PC-3 (cell line): ENCODE measurements at regions not wholly inside any gene's neighbourhood (a gene's known extent, or its start where the extent isn't known, plus 50 kb on each side); places are given as distances from the start of the nearest gene placed in this dataset.

Experiments
- CTCF ChIP-seq: fragments of 300-600 bp; sonication (generic); conservative IDR thresholded peaks from 2 replicates; pipeline ENCODE4 v1.5.1; 2017; ENCODE audit warnings: antibody characterized with exemption, low read depth, mild to moderate bottlenecking, low read length
- EZH2 ChIP-seq: fragments of 300-600 bp; sonication (generic); IDR thresholded peaks from one replicate; pipeline ENCODE4 v1.6.1; 2017; ENCODE audit warnings: antibody characterized with exemption, mild to moderate bottlenecking, low read length; ENCODE audit not compliant: unreplicated experiment
- EZH2phosphoT487 ChIP-seq: fragments of 300-600 bp; sonication (generic); IDR thresholded peaks from 2 replicates; pipeline ENCODE4 v1.6.1; 2018; ENCODE audit warnings: mild to moderate bottlenecking, antibody characterized with exemption, low read length, borderline replicate concordance

GRCh38 chr15:99496302-99496629 is 69.5 kb upstream of the MEF2A start:
- TF ChIP-seq EZH2phosphoT487 (no peak), CTCF (no peak), EZH2 (no peak)
